Loucy (cell line): ENCODE measurements at regions not wholly inside any gene's neighbourhood (a gene's known extent, or its start where the extent isn't known, plus 50 kb on each side); places are given as distances from the start of the nearest gene placed in this dataset.

ENCODE experiments used
- EZH2phosphoT487 ChIP-seq: fragments of 200-600 bp; IDR thresholded peaks from 2 replicates; pipeline ENCODE4 v1.6.1; 2018; ENCODE audit warnings: antibody characterized with exemption, mild to moderate bottlenecking, moderate library complexity, borderline replicate concordance
- TF ChIP-seq, protein P1 (sequence below): fragments of 200-600 bp; sonication (generic); conservative IDR thresholded peaks from 2 replicates; pipeline ENCODE4 v1.5.1; 2014; ENCODE audit warnings: mild to moderate bottlenecking, antibody characterized with exemption, low read length

DNA sequence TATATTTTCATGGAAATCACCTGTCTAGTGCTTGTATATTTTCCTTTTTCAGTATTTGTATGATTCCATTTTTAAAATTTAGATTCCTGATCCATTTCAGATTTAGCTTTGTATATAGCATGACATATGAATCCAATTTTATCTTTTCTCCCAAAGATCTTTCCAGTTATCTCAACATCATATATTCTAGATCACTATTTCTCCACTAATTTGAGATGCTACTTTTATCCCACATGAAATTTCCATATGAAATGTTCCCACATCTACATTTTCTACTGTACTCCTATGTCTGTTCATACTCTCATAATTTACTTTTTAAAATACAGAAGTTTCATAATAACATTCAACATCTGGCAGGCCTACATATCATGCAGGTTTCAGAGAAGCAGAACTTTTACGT is 1784.1 kb downstream of the SLITRK5 start:
- TF ChIP-seq, protein P1, sequence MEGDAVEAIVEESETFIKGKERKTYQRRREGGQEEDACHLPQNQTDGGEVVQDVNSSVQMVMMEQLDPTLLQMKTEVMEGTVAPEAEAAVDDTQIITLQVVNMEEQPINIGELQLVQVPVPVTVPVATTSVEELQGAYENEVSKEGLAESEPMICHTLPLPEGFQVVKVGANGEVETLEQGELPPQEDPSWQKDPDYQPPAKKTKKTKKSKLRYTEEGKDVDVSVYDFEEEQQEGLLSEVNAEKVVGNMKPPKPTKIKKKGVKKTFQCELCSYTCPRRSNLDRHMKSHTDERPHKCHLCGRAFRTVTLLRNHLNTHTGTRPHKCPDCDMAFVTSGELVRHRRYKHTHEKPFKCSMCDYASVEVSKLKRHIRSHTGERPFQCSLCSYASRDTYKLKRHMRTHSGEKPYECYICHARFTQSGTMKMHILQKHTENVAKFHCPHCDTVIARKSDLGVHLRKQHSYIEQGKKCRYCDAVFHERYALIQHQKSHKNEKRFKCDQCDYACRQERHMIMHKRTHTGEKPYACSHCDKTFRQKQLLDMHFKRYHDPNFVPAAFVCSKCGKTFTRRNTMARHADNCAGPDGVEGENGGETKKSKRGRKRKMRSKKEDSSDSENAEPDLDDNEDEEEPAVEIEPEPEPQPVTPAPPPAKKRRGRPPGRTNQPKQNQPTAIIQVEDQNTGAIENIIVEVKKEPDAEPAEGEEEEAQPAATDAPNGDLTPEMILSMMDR = no peak
- no peak for TF ChIP-seq EZH2phosphoT487
